Left lung (tissue), 4 donors: ENCODE measurements at regions not wholly inside any gene's neighbourhood (a gene's known extent, or its start where the extent isn't known, plus 50 kb on each side); places are given as distances from the start of the nearest gene placed in this dataset.

Experiments used
- ATAC-seq: fragments of 200-7000 bp; cut with Tn5 transposase; one replicate; pipeline ENCODE4 v1.9.1; 2020; ENCODE audit warnings: moderate library complexity
- DNase-seq, 4 donors: peaks; one replicate each; pipeline ENCODE4 v3.0.0-alpha.2; 2013 to 2020
- H3K27ac ChIP-seq, 2 donors: fragments of 200-600 bp; sonication (generic) in 1 of 2; one replicate each; pipeline versions ENCODE4 v1.5.0 to v1.8.0; 2020 to 2021
- H3K27me3 ChIP-seq, 2 donors: fragments of 200-600 bp; sonication (generic) in 1 of 2; one replicate each; pipeline versions ENCODE4 v1.5.0 to v1.8.0; 2020 to 2021
- H3K36me3 ChIP-seq, 2 donors: fragments of 200-600 bp; sonication (generic) in 1 of 2; one replicate each; pipeline versions ENCODE4 v1.5.0 to v1.8.0; 2020 to 2021
- H3K4me1 ChIP-seq, 2 donors: fragments of 200-600 bp; one replicate each; pipeline ENCODE4 v1.8.0; 2021
- H3K4me3 ChIP-seq, 2 donors: fragments of 200-600 bp; sonication (generic) in 1 of 2; one replicate each; pipeline versions ENCODE4 v1.5.0 to v1.8.0; 2020 to 2021; ENCODE audit warnings: mild to moderate bottlenecking in 1 of 2
- H3K9me3 ChIP-seq, 2 donors: fragments of 200-600 bp; sonication (generic) in 1 of 2; one replicate each; pipeline versions ENCODE4 v1.5.0 to v1.8.0; 2020 to 2021
- intact Hi-C, 2 donors: fragments of 100-400 bp; cut with DNase I; formaldehyde crosslinking; loops; one replicate each; pipeline versions ENCODE4 v1.11.2 to v1.14.2; 2022
- TF ChIP-seq, protein P1 (sequence below), 2 donors: fragments of 200-600 bp; sonication (generic) in 1 of 2; IDR thresholded peaks; one replicate each; pipeline versions ENCODE4 v1.5.0 to v1.8.0; 2021; ENCODE audit warnings: antibody characterized with exemption in 2 of 2
- donor health status: DM: no; HTN: yes; CAD: no.
- donor health status: DM: no; HTN: no; CAD: no.

DNA sequence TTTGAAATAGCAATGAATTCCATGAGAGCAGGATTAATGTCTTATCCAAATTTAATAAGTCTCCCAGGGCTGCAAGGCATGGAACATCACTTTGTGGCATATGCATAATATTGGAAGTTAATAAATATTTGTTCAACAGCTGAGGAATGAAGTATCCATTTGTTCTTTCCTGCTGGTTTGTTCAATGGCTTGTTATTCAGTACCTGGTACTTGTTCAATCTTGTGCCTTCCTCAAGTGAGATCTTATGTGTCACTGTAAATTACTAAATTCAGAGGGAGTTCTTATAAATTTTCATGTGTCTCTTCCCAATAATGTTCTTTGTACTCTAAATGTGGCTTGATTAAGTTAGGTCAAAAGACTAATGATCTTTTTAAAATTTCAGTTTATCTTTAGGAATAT lies 1105.5 kb upstream of the SPRY2 start:
- no peak for DNase-seq
- ATAC-seq: no peak
- intact Hi-C loops: no loop called here
- Histone ChIP-seq H3K4me3 (no peak overlapping the region), H3K27me3 (no peaks in the 10 kb centered on the region), H3K9me3 (no peaks in the 10 kb centered on the region), H3K27ac (no peak overlapping the region), H3K36me3 (no peaks in the 10 kb centered on the region), H3K4me1 (no peaks in the 10 kb centered on the region)
- TF ChIP-seq, protein P1, sequence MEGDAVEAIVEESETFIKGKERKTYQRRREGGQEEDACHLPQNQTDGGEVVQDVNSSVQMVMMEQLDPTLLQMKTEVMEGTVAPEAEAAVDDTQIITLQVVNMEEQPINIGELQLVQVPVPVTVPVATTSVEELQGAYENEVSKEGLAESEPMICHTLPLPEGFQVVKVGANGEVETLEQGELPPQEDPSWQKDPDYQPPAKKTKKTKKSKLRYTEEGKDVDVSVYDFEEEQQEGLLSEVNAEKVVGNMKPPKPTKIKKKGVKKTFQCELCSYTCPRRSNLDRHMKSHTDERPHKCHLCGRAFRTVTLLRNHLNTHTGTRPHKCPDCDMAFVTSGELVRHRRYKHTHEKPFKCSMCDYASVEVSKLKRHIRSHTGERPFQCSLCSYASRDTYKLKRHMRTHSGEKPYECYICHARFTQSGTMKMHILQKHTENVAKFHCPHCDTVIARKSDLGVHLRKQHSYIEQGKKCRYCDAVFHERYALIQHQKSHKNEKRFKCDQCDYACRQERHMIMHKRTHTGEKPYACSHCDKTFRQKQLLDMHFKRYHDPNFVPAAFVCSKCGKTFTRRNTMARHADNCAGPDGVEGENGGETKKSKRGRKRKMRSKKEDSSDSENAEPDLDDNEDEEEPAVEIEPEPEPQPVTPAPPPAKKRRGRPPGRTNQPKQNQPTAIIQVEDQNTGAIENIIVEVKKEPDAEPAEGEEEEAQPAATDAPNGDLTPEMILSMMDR (IDR thresholded peaks at IDR 0.05): no peak

DNA sequence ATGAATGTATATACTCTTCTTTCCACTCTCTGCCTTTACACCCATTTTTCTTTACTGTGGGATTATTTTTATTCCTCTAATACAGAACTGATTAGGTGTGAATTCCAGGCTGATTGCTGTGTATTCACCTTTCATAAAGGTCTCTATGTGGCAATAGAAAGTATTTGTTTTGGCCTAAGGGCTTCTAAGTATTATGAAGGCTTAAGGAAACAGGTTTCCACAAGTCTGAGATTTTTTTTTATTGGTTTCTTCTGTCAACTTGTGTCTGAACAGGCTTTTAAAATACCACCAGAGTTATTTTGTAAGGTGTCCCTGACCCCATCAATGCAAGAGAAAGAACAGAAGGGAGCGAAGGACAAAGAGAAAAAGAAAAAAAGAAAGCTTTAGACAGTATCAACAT lies 1102.0 kb upstream of the SPRY2 start:
- TF ChIP-seq, protein P1 (IDR thresholded peaks at IDR 0.05): no peak
- no peaks in the 10 kb centered on the region for H3K36me3 ChIP-seq
- DNase-seq (no peak), ATAC-seq (no peak)
- H3K27ac ChIP-seq: no peak overlapping the region
- intact Hi-C loops: no loop called here
- no peaks in the 10 kb centered on the region for H3K9me3 ChIP-seq
- H3K27me3 ChIP-seq: no peaks in the 10 kb centered on the region
- H3K4me1 ChIP-seq: no peaks in the 10 kb centered on the region
- no peak overlapping the region for H3K4me3 ChIP-seq

DNA sequence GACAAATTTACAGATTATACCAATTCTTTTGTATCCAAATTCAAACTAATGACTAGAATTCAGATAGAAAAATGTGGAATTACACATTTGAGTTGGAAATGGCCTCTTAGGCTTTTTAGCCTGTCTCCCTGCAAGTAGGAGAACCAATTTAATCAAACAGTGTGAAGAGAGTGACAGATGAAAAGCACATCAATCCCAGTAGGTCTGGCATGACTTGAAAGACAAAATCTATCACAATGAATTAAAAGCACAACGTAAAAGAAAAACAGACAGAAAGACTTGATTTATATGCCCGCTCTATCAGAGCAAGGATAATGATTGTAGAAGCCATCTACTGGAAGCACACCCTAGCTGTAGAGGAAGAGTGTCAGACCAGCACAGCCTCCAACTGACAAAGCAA lies 1084.4 kb upstream of the SPRY2 start:
- ATAC-seq (no peak), DNase-seq (no peak)
- Histone ChIP-seq H3K4me3 (no peak overlapping the region), H3K27ac (no peak overlapping the region), H3K9me3 (no peaks in the 10 kb centered on the region), H3K36me3 (no peaks in the 10 kb centered on the region), H3K4me1 (no peaks in the 10 kb centered on the region), H3K27me3 (no peaks in the 10 kb centered on the region)
- intact Hi-C loops: no loop called here
- TF ChIP-seq, protein P1 (IDR thresholded peaks at IDR 0.05): no peak

DNA sequence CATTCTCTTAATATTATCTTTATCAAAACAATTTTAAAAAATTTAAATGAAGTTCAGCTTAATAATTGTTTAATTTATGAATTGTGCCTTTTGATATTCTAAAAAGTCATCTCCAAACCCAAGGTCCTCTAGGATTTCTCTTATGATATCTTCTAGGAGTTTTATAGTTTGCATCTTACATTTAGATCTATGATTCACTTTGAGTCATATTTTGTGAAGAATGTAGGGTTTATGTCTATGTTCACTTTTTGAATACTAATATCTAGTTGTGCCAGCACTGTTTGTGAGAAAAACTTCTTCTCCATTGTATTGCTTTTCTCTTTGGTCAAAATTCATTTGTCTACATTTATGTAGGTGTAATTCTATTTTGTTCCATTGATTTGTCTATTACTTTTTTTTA lies 1068.4 kb upstream of the SPRY2 start:
- Histone ChIP-seq H3K4me3 (no peak overlapping the region), H3K27ac (no peak overlapping the region), H3K27me3 (no peaks in the 10 kb centered on the region), H3K9me3 (no peaks in the 10 kb centered on the region), H3K36me3 (no peaks in the 10 kb centered on the region), H3K4me1 (no peaks in the 10 kb centered on the region)
- ATAC-seq (no peak), DNase-seq (no peak)
- TF ChIP-seq, protein P1 (IDR thresholded peaks at IDR 0.05): no peak
- intact Hi-C loops: no loop called here

DNA sequence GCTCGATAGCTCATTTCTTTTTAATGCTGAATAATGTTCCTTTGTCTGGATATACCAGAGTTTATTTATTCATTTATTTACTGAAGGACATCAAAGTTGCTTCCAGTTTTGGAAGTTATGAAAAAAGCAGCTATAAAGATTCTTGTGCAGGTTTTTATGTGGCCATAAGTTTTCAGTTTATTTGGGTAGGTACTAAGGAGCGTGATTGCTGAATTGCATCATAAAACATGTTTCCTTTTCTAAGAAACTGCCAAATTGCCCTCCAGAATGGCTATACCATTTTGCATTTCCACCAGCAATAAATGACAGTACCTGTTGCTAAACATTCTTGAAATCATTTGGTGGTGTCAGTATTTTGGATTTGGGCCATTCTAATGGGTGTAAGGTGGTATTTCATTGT lies 1067.7 kb upstream of the SPRY2 start:
- Histone ChIP-seq H3K9me3 (no peaks in the 10 kb centered on the region), H3K36me3 (no peaks in the 10 kb centered on the region), H3K4me3 (no peak overlapping the region), H3K27ac (no peak overlapping the region), H3K27me3 (no peaks in the 10 kb centered on the region), H3K4me1 (no peaks in the 10 kb centered on the region)
- TF ChIP-seq, protein P1 (IDR thresholded peaks at IDR 0.05): no peak
- ATAC-seq (no peak), DNase-seq (no peak)
- intact Hi-C loops: no loop called here
